HG02763 (cell line): ENCODE measurements at regions not wholly inside any gene's neighbourhood (a gene's known extent, or its start where the extent isn't known, plus 50 kb on each side); places are given as distances from the start of the nearest gene placed in this dataset.

Experiments
- ATAC-seq: cut with Tn5 transposase; IDR thresholded peaks from one replicate; pipeline ENCODE4 v1.9.1; 2021; ENCODE audit warnings: mild to moderate bottlenecking, moderate library complexity; ENCODE audit not compliant: unreplicated experiment

- no peak for ATAC-seq
Observed at GRCh38 chr4:67236788-67237187, 308.5 kb downstream of the CENPC start.

- no peak for ATAC-seq
Observed at GRCh38 chr4:67236318-67236717, 309.0 kb downstream of the CENPC start.

DNA sequence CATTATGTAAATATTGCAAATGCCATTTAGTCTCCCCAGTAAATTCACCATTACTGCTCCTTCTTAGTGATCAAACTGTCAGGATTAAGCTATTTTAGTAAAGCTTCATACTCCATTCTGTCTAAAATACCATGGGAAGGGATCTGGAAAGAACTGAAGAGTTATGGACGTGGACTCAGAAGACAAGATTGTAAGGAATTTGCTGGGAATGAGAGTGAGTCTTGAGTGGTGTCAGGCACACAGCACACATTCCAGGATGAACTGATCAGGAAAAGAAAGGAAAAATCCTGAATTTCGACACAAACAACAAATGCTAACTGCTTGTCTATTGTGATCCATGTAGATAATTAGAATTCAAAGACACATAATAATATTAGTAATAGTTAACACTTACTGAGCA, 311.0 kb downstream of the CENPC start:
- no peak for ATAC-seq

DNA sequence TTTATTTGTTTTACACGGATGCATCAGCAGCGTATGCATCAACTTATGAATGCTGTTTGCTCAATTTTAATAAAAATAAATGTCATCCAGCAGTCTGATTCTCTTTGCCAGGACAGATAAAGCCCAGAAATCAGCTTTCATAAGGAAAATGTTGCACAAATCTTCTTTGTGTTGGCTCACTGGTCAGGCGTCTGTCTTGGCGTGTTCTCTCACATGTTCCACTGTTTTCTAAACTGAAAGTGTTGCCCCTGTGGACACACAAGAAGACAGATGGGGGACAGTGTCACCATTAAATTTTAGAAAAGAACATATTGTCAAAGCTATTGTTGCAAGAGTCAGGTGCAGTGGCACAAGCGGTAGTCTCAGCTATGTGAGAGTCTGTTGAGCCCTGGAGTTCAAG, 316.2 kb downstream of the CENPC start:
- ATAC-seq: no peak

DNA sequence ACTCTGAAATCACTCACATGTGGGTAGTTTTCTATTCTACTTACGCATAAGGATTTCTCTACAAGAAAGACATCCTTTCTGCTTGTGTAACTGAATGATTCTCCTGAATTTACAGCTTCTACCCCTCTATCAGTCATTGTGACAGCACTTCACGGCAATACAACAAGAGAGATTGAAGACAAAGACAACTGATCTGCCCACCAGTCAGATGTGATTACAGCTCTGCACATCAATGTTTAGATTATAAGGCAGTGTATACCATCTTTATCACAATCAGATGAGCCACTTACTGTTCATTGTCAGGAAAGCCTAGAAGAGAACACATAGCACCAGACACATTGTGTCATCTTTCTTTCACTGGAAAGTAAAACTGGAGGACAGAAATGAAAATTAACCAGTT, 324.4 kb downstream of the CENPC start:
- ATAC-seq: no peak

DNA sequence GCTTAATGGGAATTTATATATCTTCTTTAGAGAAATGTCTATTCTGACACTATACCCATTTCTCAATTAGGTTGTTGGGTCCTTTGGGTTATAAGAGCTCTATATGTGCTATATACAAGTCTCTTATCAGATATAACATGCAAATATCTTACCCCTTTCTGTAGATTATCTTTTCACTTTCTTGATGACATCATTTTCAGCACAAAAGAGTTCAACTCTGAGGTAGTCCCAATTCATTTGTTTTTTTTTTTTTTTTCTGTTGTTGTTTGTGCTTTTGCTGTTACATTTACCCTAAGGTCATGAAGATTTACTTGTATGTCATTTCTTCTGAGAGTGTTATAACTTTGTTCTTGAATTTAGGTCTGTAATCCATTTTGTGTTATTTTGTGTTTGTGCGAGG, 326.4 kb downstream of the CENPC start:
- no peak for ATAC-seq

GRCh38 chr4:67207941-67208441, 337.3 kb downstream of the CENPC start:
- ATAC-seq: no peak

GRCh38 chr4:67204441-67204840, 340.9 kb downstream of the CENPC start:
- no peak for ATAC-seq

DNA sequence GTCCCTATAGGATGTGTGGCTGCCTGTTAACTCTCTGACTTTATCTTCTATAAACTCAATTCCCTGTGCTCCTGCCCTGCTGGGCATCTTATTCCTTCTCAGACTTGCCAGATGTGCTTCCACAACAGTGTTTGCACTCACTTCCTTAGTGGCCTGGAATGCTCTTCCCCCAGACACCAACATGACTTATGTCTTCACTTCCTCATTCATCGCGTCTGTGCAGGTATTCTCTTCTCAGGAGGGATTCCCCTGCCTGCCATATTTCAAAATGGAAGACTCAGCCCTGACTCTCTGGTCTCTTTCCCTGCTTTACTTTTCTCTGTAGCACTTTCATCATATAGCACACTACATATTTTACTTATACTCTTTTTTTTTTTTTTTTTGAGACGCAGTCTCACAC, 344.0 kb downstream of the CENPC start:
- no peak for ATAC-seq

- no peak for ATAC-seq
Observed at GRCh38 chr4:67198727-67199126, 346.6 kb downstream of the CENPC start.

GRCh38 chr4:67167849-67168248, 377.5 kb downstream of the CENPC start:
- ATAC-seq: no peak

DNA sequence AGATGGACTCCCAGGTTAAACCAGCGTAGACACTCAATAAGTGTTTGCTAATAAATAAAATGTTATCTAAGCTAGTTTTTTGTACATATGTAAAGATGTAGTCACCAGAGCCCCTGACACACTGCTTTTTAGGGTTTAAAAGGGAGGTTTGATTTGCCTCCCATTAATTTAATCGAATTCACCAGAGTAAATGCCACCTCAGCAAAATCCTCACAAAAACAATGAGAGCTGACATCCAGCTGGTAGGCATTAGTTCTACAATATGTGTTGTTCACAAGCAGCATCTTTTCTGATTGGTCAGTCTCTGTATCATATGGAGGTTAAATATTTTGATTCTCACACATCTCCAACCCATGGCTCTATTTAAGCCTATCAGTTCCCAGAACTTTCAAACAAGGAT, 382.6 kb downstream of the CENPC start:
- no peak for ATAC-seq

DNA sequence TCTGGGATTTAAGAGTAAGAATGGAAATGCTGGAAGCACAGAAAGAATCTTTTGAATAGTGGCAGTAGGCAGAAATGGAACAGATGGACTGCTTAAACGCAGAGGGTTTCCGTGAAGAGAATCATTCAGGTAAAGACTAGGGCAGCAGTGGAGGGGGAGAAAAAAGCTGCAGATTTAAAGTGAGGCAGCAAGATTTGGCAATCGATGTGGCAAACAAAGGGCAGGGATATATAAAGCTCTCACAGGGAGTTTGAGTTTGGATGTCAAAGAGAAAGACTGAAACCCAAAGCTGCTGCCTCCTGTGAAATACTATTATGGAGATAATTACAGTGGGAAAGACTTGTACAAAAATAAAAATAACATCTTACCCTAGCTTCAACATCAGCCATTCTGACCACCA, 384.0 kb downstream of the CENPC start:
- no peak for ATAC-seq

DNA sequence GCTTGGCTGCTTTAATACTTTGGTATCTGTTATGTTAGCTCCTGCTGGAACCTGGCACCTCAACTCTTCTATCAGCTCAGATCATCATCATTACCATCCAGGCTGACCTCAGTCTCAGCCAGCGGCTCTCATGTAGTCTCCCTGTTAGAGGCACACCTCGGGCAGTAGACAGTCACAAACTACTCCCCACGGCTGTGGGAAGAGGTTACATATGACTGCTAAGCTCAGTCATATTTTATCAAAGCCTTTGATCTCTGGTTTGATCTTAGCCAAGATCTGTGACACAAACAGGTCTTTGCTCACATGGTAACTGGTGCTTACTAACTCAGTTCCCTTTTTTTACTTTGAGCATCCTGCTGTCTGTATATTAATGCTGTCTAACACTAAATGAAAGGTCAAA, 384.9 kb downstream of the CENPC start:
- no peak for ATAC-seq

- ATAC-seq: no peak
Observed at GRCh38 chr4:67158666-67159065, 386.6 kb downstream of the CENPC start.

GRCh38 chr4:67152976-67153375, 392.3 kb downstream of the CENPC start:
- no peak for ATAC-seq

- ATAC-seq: no peak
Observed at GRCh38 chr4:67151376-67152343, 393.6 kb downstream of the CENPC start.

DNA sequence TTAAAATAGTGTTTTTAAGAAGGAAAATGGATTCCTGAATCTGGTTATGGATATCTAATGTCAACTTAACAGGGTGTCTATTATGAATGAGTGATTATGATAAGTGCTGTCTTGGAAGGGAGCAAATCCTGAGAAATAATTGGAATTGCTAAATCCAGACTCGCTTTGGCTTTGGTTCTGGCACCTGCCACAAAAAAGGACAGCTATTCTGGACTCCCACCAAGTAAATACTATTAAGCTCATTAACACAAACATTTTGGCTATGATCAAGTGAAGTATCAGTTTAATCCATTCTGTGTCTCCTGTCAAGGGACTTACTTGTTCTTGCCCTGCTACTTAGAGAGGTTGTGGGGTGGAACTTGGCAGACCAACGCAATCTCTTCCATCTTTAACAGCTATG, 403.7 kb downstream of the CENPC start:
- no peak for ATAC-seq

DNA sequence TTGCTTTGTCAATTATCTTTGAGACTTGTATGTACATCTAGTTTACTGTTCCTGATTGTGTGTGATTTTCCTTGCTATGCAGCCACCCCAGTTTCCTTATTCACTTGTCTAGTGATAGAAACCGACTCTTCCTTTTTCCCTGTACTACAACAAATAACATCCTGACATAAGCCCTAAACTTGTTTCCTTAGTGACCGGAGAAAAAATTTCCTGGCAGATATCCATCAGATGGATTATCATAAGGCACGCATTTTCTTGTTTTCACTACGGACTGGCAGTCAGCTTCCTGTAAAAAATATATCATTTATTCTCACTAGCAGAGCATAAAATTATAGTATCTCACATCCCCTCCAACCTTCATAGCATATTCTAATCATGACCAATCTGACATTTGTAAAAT, 410.7 kb downstream of the CENPC start:
- ATAC-seq: no peak

DNA sequence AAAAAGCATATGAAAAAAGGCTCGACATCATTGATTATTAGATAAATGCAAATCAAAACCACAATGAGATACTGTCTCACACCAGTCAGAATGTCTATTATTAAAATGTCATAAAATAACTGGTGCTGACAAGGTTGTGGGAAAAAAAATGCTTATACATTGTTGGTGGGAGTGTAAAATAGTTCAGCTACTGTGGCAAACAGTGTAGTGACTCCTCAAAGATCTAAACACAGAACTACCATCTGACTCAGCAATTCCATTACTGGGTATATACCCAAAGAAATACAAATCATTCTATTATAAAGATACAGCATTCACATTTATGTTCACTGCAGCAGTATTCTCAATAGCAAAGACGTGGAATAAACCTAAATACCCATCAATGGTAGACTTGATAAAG, 412.1 kb downstream of the CENPC start:
- no peak for ATAC-seq

- peak; percentile 87 for ATAC-seq
Observed at GRCh38 chr4:67131224-67131623, 414.1 kb downstream of the CENPC start.

- ATAC-seq: no peak
Observed at GRCh38 chr4:67130411-67130810, 414.9 kb downstream of the CENPC start.

DNA sequence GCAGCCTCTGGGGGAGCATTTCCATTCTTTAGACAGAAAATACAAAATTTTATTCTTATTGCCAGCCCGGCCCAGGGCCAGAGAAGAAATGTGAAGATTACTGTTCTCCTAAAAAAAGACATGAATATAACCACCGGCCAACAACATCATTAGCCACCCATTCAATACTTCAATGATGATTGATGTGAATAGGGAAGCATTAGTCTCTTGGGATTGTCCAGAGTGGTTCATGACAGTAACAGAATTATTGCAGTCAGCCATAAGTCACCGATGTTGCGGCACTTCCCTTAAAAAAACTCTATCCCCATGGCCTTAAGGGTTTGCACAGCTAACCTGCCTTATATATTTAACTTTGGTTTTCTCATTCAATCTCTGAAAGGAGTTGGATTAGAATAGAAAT, 418.7 kb downstream of the CENPC start:
- no peak for ATAC-seq
